NB4 (cell line): ENCODE measurements at regions not wholly inside any gene's neighbourhood (a gene's known extent, or its start where the extent isn't known, plus 50 kb on each side); places are given as distances from the start of the nearest gene placed in this dataset.

Experiments
- DNase-seq: peaks from one replicate; pipeline ENCODE4 v3.0.0; 2010; ENCODE audit warnings: low read depth
- H3K4me3 ChIP-seq: one replicate; pipeline ENCODE4 v1.5.1; 2011; ENCODE audit warnings: mild to moderate bottlenecking, low read depth, low read length, moderate library complexity
- MYC ChIP-seq: IDR thresholded peaks from 2 replicates; pipeline ENCODE4 v1.6.1; 2011; ENCODE audit warnings: low read depth, low read length
- POLR2A ChIP-seq: IDR thresholded peaks from 2 replicates; pipeline ENCODE4 v1.6.1; 2011; ENCODE audit warnings: mild to moderate bottlenecking; ENCODE audit not compliant: insufficient read length; ENCODE audit errors: extremely low read depth
- TF ChIP-seq, protein P1 (sequence below): IDR thresholded peaks from 2 replicates; pipeline ENCODE4 v1.6.1; 2011; ENCODE audit warnings: low read depth, low read length
- TF ChIP-seq, protein P2 (sequence below): IDR thresholded peaks from one replicate; pipeline ENCODE4 v1.5.1; 2012; ENCODE audit warnings: low read depth, low read length

DNA sequence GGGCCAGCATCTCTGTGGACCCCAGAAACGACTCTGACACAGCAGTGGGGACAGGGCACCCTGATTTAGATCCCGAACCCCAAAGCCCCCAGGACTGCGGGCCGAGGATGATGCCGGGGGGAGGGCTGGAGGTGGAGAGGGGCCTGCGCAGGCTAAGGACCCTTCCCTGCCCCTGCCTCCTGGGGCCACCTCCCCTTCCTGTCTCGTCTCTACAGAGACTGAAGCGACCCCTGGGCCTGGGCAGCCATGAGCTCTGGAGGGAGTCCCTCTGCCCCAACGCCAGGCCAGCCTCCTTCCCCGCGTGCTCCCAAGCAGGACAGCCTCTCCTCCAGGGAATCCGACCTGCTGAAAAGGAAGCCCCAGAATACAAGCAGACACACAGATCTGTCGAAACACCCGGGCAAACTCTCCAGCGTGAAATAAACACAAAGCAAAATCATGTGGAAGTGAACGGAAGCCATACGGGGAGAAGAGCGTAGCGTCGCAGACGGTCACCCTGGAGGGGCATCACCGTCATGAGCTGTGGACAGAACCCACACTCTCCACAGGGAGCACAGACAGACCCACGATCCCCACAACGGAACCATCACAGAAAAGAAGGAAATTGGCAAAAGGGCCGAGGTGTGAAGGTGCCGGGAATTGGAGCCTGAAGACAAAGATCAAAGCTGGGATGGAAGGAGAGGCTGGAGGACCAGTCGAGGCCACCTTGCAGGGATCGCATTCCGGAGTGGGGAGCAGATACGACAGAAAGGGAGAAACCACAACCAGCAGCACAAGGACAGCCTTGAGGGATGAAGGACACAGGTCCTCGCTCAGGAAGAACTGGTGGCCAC, 51.0 kb upstream of the CTDP1 start:
- no peak overlapping the region for H3K4me3 ChIP-seq
- TF ChIP-seq, protein P1, sequence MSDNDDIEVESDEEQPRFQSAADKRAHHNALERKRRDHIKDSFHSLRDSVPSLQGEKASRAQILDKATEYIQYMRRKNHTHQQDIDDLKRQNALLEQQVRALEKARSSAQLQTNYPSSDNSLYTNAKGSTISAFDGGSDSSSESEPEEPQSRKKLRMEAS: no peak
- TF ChIP-seq MYC: no peak
- no peak for DNase-seq

DNA sequence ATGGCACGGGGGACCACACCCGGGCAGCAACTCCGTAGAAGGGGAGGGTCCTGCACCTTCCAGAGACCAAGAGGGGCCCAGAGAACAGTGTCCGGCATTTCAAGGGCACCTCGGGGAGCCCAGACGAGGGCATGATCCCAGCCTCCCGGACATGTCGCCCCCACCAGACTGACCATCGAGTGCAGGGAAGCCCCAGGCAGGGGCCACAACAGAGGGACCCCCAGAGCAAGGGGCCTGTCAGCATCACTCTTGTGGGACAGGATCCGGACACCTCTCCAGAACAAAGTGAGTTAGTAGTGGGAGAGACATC, 50.4 kb upstream of the CTDP1 start:
- TF ChIP-seq, protein P1: no peak
- no peak for DNase-seq
- H3K4me3 ChIP-seq: no peak overlapping the region

DNA sequence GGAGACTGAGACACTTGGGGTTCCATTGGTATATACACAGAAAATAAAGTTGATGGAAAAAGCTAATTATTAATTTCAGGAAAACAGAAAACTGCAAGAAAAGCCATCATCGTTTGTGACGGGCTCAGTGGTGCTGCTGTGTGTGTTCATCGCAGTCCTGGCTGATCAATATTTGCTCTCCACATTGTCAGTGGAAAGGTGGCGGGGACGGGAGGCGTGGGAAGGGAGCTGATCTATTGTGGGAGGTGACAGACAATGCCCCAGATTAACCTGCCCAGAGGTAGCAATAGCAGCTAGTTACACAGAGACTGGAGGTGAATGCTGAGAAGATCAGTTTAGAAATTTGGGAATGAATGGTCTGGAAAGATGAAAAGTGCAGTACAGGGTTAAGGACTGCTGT, 50.0 kb upstream of the CTDP1 start:
- DNase-seq: no peak
- TF ChIP-seq, protein P2, sequence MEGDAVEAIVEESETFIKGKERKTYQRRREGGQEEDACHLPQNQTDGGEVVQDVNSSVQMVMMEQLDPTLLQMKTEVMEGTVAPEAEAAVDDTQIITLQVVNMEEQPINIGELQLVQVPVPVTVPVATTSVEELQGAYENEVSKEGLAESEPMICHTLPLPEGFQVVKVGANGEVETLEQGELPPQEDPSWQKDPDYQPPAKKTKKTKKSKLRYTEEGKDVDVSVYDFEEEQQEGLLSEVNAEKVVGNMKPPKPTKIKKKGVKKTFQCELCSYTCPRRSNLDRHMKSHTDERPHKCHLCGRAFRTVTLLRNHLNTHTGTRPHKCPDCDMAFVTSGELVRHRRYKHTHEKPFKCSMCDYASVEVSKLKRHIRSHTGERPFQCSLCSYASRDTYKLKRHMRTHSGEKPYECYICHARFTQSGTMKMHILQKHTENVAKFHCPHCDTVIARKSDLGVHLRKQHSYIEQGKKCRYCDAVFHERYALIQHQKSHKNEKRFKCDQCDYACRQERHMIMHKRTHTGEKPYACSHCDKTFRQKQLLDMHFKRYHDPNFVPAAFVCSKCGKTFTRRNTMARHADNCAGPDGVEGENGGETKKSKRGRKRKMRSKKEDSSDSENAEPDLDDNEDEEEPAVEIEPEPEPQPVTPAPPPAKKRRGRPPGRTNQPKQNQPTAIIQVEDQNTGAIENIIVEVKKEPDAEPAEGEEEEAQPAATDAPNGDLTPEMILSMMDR: no peak
- TF ChIP-seq MYC: no peak
- no peak for TF ChIP-seq POLR2A
- TF ChIP-seq, protein P1: no peak
- no peak overlapping the region for H3K4me3 ChIP-seq
